H1 (cell line): ENCODE measurements at regions not wholly inside any gene's neighbourhood (a gene's known extent, or its start where the extent isn't known, plus 50 kb on each side); places are given as distances from the start of the nearest gene placed in this dataset.

ENCODE experiments used
- CTCF ChIA-PET: fragments of 300-600 bp; sonication (Branson Sonifier 250); formaldehyde crosslinking; loops from one replicate; lab custom pipeline; 2021; ENCODE audit not compliant: partially characterized antibody; lab: Charles Lee
- POLR2A ChIA-PET: fragments of 300-600 bp; sonication (Branson Sonifier 250); formaldehyde crosslinking; loops from one replicate; lab custom pipeline; 2021; ENCODE audit warnings: inconsistent platforms; ENCODE audit not compliant: partially characterized antibody; lab: Charles Lee
- DNase-seq, 2 experiments: peaks; one replicate each; pipeline versions ENCODE4 v3.0.0 to v3.0.0-alpha.2; 2010 to 2022; ENCODE audit warnings: low spot score in 2 of 2, low read depth in 1 of 2, mixed read lengths in 1 of 2
- FAIRE-seq: peaks from 2 replicates; lab custom pipeline; 2011; peaks lifted over from hg19 to GRCh38; lab: Jason Lieb, UNC
- H2AFZ ChIP-seq: 2 replicates; pipeline ENCODE4 v1.8.1; 2012; ENCODE audit warnings: low read length, inconsistent platforms
- H2AK5ac ChIP-seq: 2 replicates; pipeline ENCODE4 v1.6.1; 2013; ENCODE audit warnings: low read depth, low read length
- H2BK120ac ChIP-seq: replicated peaks from 2 replicates; pipeline ENCODE3; 2013; ENCODE audit warnings: low read depth, low read length, inconsistent platforms
- H2BK12ac ChIP-seq: 2 replicates; pipeline ENCODE4 v1.6.1; 2013; ENCODE audit warnings: low read depth, low read length
- H2BK15ac ChIP-seq: 2 replicates; pipeline ENCODE4 v1.6.1; 2013; ENCODE audit warnings: low read length
- H2BK20ac ChIP-seq: 2 replicates; pipeline ENCODE4 v1.6.1; 2013; ENCODE audit warnings: low read length
- H2BK5ac ChIP-seq: 2 replicates; pipeline ENCODE4 v1.6.1; 2013; ENCODE audit warnings: low read depth, low read length
- H3K14ac ChIP-seq: 2 replicates; pipeline ENCODE4 v1.6.1; 2013; ENCODE audit warnings: inconsistent platforms; ENCODE audit not compliant: insufficient read length
- H3K18ac ChIP-seq: 2 replicates; pipeline ENCODE4 v1.6.1; 2013; ENCODE audit warnings: low read length; ENCODE audit errors: extremely low read depth
- H3K23ac ChIP-seq: 2 replicates; pipeline ENCODE4 v1.6.1; 2013; ENCODE audit warnings: inconsistent platforms; ENCODE audit not compliant: insufficient read length
- H3K23me2 ChIP-seq: 2 replicates; pipeline ENCODE4 v1.6.1; 2013; ENCODE audit warnings: low read depth, low read length
- H3K27ac ChIP-seq: 2 replicates; pipeline ENCODE4 v1.6.1; 2011; ENCODE audit warnings: low read depth, low read length, inconsistent platforms
- H3K27me3 ChIP-seq, 4 experiments: replicated peaks in 1 of 4; 1 replicate in 1 of 4; 2 replicates in 3 of 4; pipeline versions ENCODE4 v1.6.1 to v1.8.1; 2011 to 2013; ENCODE audit warnings: low read length in 3 of 4, mild to moderate bottlenecking in 3 of 4, inconsistent platforms in 2 of 4, mixed read lengths in 2 of 4, moderate library complexity in 1 of 4; ENCODE audit not compliant: control insufficient read depth in 3 of 4, insufficient read depth in 3 of 4; ENCODE audit errors: extremely low read depth in 1 of 4
- H3K36me3 ChIP-seq, 4 experiments: 2 replicates each; pipeline versions ENCODE4 v1.6.1 to v1.8.1; 2011 to 2013; ENCODE audit warnings: mild to moderate bottlenecking in 4 of 4, low read length in 3 of 4, moderate library complexity in 2 of 4, control low read depth in 1 of 4, inconsistent platforms in 1 of 4; ENCODE audit not compliant: insufficient read depth in 4 of 4, control insufficient read depth in 2 of 4
- H3K4ac ChIP-seq: replicated peaks from 2 replicates; pipeline ENCODE3; 2013; ENCODE audit warnings: low read length, low read depth, mixed read lengths, inconsistent platforms; ENCODE audit not compliant: insufficient read length
- H3K4me1 ChIP-seq, 4 experiments: replicated peaks in 1 of 4; 1 replicate in 1 of 4; 2 replicates in 3 of 4; pipeline versions ENCODE4 v1.6.1 to v1.8.1; 2011 to 2013; ENCODE audit warnings: low read length in 3 of 4, inconsistent platforms in 2 of 4, mixed read lengths in 1 of 4; ENCODE audit not compliant: insufficient read depth in 4 of 4, control insufficient read depth in 3 of 4
- H3K4me2 ChIP-seq, 2 experiments: 2 replicates each; pipeline versions ENCODE4 v1.6.1 to v1.8.1; 2011 to 2013; ENCODE audit warnings: low read depth in 2 of 2, low read length in 2 of 2, control low read depth in 1 of 2, inconsistent platforms in 1 of 2, mild to moderate bottlenecking in 1 of 2; ENCODE audit not compliant: insufficient read depth in 1 of 2
- H3K4me3 ChIP-seq, 4 experiments: fragments of 200-600, 300-600 bp in 1 of 4; sonication (generic), shearing (Covaris generic), sonication (Bioruptor Twin) in 1 of 4; 2 replicates each; pipeline versions ENCODE4 v1.5.1 to v1.8.1; 2011 to 2016; ENCODE audit warnings: low read length in 4 of 4, low read depth in 3 of 4, control low read depth in 2 of 4, inconsistent platforms in 2 of 4, mild to moderate bottlenecking in 2 of 4, mixed read lengths in 1 of 4, moderate library complexity in 1 of 4; ENCODE audit not compliant: insufficient read depth in 2 of 4; ENCODE audit errors: extremely low read depth in 1 of 4
- H3K56ac ChIP-seq: replicated peaks from 2 replicates; pipeline ENCODE3; 2013; ENCODE audit warnings: low read depth, mild to moderate bottlenecking, mixed read lengths, low read length, inconsistent platforms; ENCODE audit not compliant: insufficient read length
- H3K79me1 ChIP-seq: 2 replicates; pipeline ENCODE4 v1.6.1; 2013; ENCODE audit warnings: low read depth, low read length, control low read depth
- H3K79me2 ChIP-seq, 2 experiments: 2 replicates each; pipeline versions ENCODE4 v1.6.1 to v1.8.1; 2012 to 2013; ENCODE audit warnings: low read length in 2 of 2, mild to moderate bottlenecking in 2 of 2, inconsistent platforms in 1 of 2; ENCODE audit not compliant: insufficient read depth in 2 of 2, control insufficient read depth in 1 of 2
- H3K9ac ChIP-seq, 4 experiments: replicated peaks in 1 of 4; 1 replicate in 1 of 4; 2 replicates in 3 of 4; pipeline versions ENCODE4 v1.6.1 to v1.8.1; 2011 to 2013; ENCODE audit warnings: low read depth in 3 of 4, low read length in 3 of 4, control low read depth in 2 of 4, mild to moderate bottlenecking in 2 of 4, moderate library complexity in 2 of 4, inconsistent platforms in 1 of 4; ENCODE audit errors: extremely low read depth in 1 of 4
- H3K9me3 ChIP-seq, 2 experiments: 2 replicates each; pipeline versions ENCODE4 v1.6.1 to v1.8.1; 2012 to 2013; ENCODE audit warnings: mild to moderate bottlenecking in 2 of 2, moderate library complexity in 2 of 2, control low read depth in 1 of 2, inconsistent platforms in 1 of 2, low read depth in 1 of 2, low read length in 1 of 2, mixed read lengths in 1 of 2; ENCODE audit not compliant: insufficient read depth in 2 of 2
- H4K20me1 ChIP-seq, 2 experiments: replicated peaks in 1 of 2; 2 replicates each; pipeline versions ENCODE3 to v1.8.1; 2011 to 2013; ENCODE audit warnings: inconsistent platforms in 2 of 2, low read length in 2 of 2, mild to moderate bottlenecking in 1 of 2; ENCODE audit not compliant: insufficient read depth in 2 of 2, control insufficient read depth in 1 of 2
- H4K5ac ChIP-seq: 2 replicates; pipeline ENCODE4 v1.6.1; 2013; ENCODE audit warnings: low read length, low read depth, mixed read lengths, inconsistent platforms; ENCODE audit not compliant: insufficient read length
- H4K8ac ChIP-seq: 2 replicates; pipeline ENCODE4 v1.8.0; 2013; ENCODE audit warnings: mild to moderate bottlenecking, moderate library complexity, low read length, inconsistent platforms; ENCODE audit not compliant: insufficient read depth; ENCODE audit errors: extremely low read depth
- H4K91ac ChIP-seq: replicated peaks from 2 replicates; pipeline ENCODE3; 2013; ENCODE audit warnings: low read length, mixed read lengths, inconsistent platforms; ENCODE audit not compliant: insufficient read length
- POLR2AphosphoS5 ChIP-seq: IDR thresholded peaks from 2 replicates; pipeline ENCODE4 v1.6.1; 2011; ENCODE audit warnings: low read depth, low read length
- TEAD4 ChIP-seq: IDR thresholded peaks from 2 replicates; pipeline ENCODE4 v1.6.1; 2012; ENCODE audit warnings: low read depth, low read length, inconsistent platforms, mixed read lengths
- WGBS, 2 experiments: shearing (Covaris generic) in 1 of 2; methylation state at CpG; one replicate each; pipeline versions ENCODE4 v1.1.6 to v1.1.7; 2013 to 2015; ENCODE audit warnings: low lambda C conversion rate in 2 of 2, mixed read lengths in 2 of 2, inconsistent platforms in 1 of 2, low coverage in 1 of 2, missing lambda C conversion rate in 1 of 2; ENCODE audit not compliant: insufficient replicate concordance in 2 of 2, insufficient coverage in 1 of 2, insufficient read length in 1 of 2; ENCODE audit errors: extremely low coverage in 1 of 2, missing lambda C conversion rate in 1 of 2; 5-methylcytosine and 5-hydroxymethylcytosine counted together

GRCh38 chr13:109361562-109362289, 424.7 kb downstream of the IRS2 start:
- Histone ChIP-seq H3K4me3 (no peak overlapping the region), H3K4me1 (peaks cover 0 to 8% (median 3%) of the 10 kb centered on the region in 4 experiments; a peak in 2 of 7 replicates), H3K23ac (no peak overlapping the region)
- TF ChIP-seq TEAD4 (no peak), POLR2AphosphoS5 (no peak)

More at GRCh38 chr13:109361562-109362289, 424.7 kb downstream of the IRS2 start:
- H4K91ac ChIP-seq = no peak overlapping the region
- no peak overlapping the region for H2AK5ac ChIP-seq
- no peak overlapping the region for H3K4ac ChIP-seq
- no peaks in the 10 kb centered on the region for H3K27me3 ChIP-seq
- H3K4me2 ChIP-seq = no peak overlapping the region
- H4K5ac ChIP-seq = no peak overlapping the region
- no peak overlapping the region for H2AFZ ChIP-seq
- H3K36me3 ChIP-seq = no peaks in the 10 kb centered on the region
- H2BK120ac ChIP-seq = no peak overlapping the region
- 87% methylated on average over 11 of the region's 11 CpGs; no CpG with 5 or more reads in 1 of the 2 experiments for WGBS, 2 experiments
- CTCF ChIA-PET = interaction anchor here (1.4 kb wide), 1 partner anchor 9 kb away, joined by 4 read pairs; no protein-coding TSS in a partner anchor
- H3K9ac ChIP-seq = no peak overlapping the region
- no peaks in the 10 kb centered on the region for H3K9me3 ChIP-seq
- H4K20me1 ChIP-seq = no peaks in the 10 kb centered on the region
- no peak overlapping the region for H3K27ac ChIP-seq
- no peak overlapping the region for H2BK12ac ChIP-seq
- FAIRE-seq (no peak), DNase-seq (no peak)
- H3K23me2 ChIP-seq = no peaks in the 10 kb centered on the region
- no peak overlapping the region for H3K18ac ChIP-seq
- no peak overlapping the region for H3K56ac ChIP-seq
- no peaks in the 10 kb centered on the region for H3K79me2 ChIP-seq
- H2BK20ac ChIP-seq = no peak overlapping the region
- no peak overlapping the region for H4K8ac ChIP-seq
- no peak overlapping the region for H2BK15ac ChIP-seq
- H3K79me1 ChIP-seq = no peaks in the 10 kb centered on the region
- H2BK5ac ChIP-seq = no peak overlapping the region
- H3K14ac ChIP-seq = no peak overlapping the region
- POLR2A ChIA-PET = no interaction called here
